A549 (cell line): ENCODE measurements at regions not wholly inside any gene's neighbourhood (a gene's known extent, or its start where the extent isn't known, plus 50 kb on each side); places are given as distances from the start of the nearest gene placed in this dataset.

Experiments
- ATAC-seq, 2 experiments: fragments of 200-7000 bp in 1 of 2; fragments of >200 bp in 1 of 2; cut with Nextera tagmentation in 1 of 2; cut with Tn5 transposase in 1 of 2; 3 replicates each; pipeline versions ENCODE4 v1.8.0 to v1.9.1; 2018 to 2020; ENCODE audit warnings: mild to moderate bottlenecking in 1 of 2, moderate library complexity in 1 of 2
- CTCF ChIA-PET: fragments of 300-600 bp; sonication (Branson Sonifier 250); formaldehyde crosslinking; extraction: SDS; loops from one replicate; lab custom pipeline; 2021; ENCODE audit warnings: antibody characterized with exemption, inconsistent platforms; lab: Yijun Ruan, JAX
- POLR2A ChIA-PET: fragments of 350-600 bp; formaldehyde crosslinking; extraction: SDS; loops from one replicate; lab custom pipeline; 2021; ENCODE audit warnings: antibody characterized with exemption, inconsistent platforms; lab: Yijun Ruan, JAX
- DNase-seq, 2 experiments: peaks; one replicate each; pipeline versions ENCODE4 v3.0.0 to v3.0.0-alpha.2; 2011 to 2016; ENCODE audit warnings: low read depth in 1 of 2, low spot score in 1 of 2
- FAIRE-seq: peaks from 2 replicates; lab custom pipeline; 2011; peaks lifted over from hg19 to GRCh38; lab: Jason Lieb, UNC
- H3K27ac ChIP-seq, 2 experiments: fragments of >200 bp; sonication (Bioruptor Twin); formaldehyde crosslinking; 3 replicates each; pipeline ENCODE4 v1.5.1; 2016 to 2017
- H3K4me1 ChIP-seq: fragments of >200 bp; sonication (Bioruptor Twin); formaldehyde crosslinking; 3 replicates; pipeline ENCODE4 v1.6.1; 2016
- H3K4me2 ChIP-seq: fragments of >200 bp; sonication (Bioruptor Twin); formaldehyde crosslinking; 3 replicates; pipeline ENCODE4 v1.6.1; 2016
- H3K4me3 ChIP-seq: fragments of >200 bp; sonication (Bioruptor Twin); formaldehyde crosslinking; 3 replicates; pipeline ENCODE4 v1.5.1; 2016
- H3K9me3 ChIP-seq: fragments of >200 bp; sonication (Bioruptor Twin); formaldehyde crosslinking; 3 replicates; pipeline ENCODE4 v1.6.1; 2016
- CEBPB ChIP-seq, 2 experiments: fragments of >200 bp in 1 of 2; sonication (Bioruptor Twin) in 1 of 2; formaldehyde crosslinking in 1 of 2; IDR thresholded peaks; 2 replicates each; pipeline ENCODE4 v1.6.1; 2012 to 2016
- E2F6 ChIP-seq: IDR thresholded peaks from 2 replicates; pipeline ENCODE4 v1.6.1; 2012; ENCODE audit warnings: low read depth, borderline replicate concordance
- EHF ChIP-seq: fragments of 250-450 bp; sonication (Bioruptor Pico); IDR thresholded peaks from 2 replicates; pipeline ENCODE4 v1.5.0; 2020; ENCODE audit warnings: mild to moderate bottlenecking
- EHMT2 ChIP-seq: fragments of 200-600 bp; sonication (generic); IDR thresholded peaks from 2 replicates; pipeline ENCODE4 v1.6.1; 2016; ENCODE audit warnings: antibody characterized with exemption, low read depth, mild to moderate bottlenecking, moderate library complexity
- EP300 ChIP-seq, 2 experiments: fragments of >200 bp; sonication (Bioruptor Twin); formaldehyde crosslinking; IDR thresholded peaks; 2 replicates in 1 of 2; 3 replicates in 1 of 2; pipeline ENCODE4 v1.6.1; 2016 to 2017
- FOSB ChIP-seq: fragments of 250-450 bp; sonication (Bioruptor Pico); IDR thresholded peaks from 2 replicates; pipeline ENCODE4 v1.5.0; 2020; ENCODE audit warnings: mild to moderate bottlenecking, moderate library complexity
- HDAC2 ChIP-seq: fragments of 200-600 bp; sonication (generic); IDR thresholded peaks from 2 replicates; pipeline ENCODE4 v1.6.1; 2016
- HES2 ChIP-seq: fragments of >200 bp; sonication (Bioruptor Twin); formaldehyde crosslinking; IDR thresholded peaks from 2 replicates; pipeline ENCODE4 v1.6.1; 2016
- HOXB13 ChIP-seq: fragments of 250-450 bp; sonication (Bioruptor Pico); IDR thresholded peaks from 2 replicates; pipeline ENCODE4 v1.5.0; 2020; ENCODE audit warnings: low read depth, mild to moderate bottlenecking, moderate library complexity
- JUN ChIP-seq, 2 experiments: fragments of >200 bp; sonication (Bioruptor Twin); formaldehyde crosslinking; IDR thresholded peaks; 2 replicates in 1 of 2; 3 replicates in 1 of 2; pipeline ENCODE4 v1.6.1; 2016 to 2017
- KDM1A ChIP-seq: fragments of 200-600 bp; sonication (generic); IDR thresholded peaks from 2 replicates; pipeline ENCODE4 v1.6.1; 2016; ENCODE audit warnings: low read depth, mild to moderate bottlenecking
- MAFK ChIP-seq: fragments of 450-650 bp; IDR thresholded peaks from 2 replicates; pipeline ENCODE4 v1.6.1; 2014; ENCODE audit not compliant: partially characterized antibody
- MAZ ChIP-seq: fragments of 150-350 bp; IDR thresholded peaks from 2 replicates; pipeline ENCODE4 v1.6.1; 2014; ENCODE audit warnings: antibody characterized with exemption, low read depth, low read length, borderline replicate concordance
- MYC ChIP-seq: IDR thresholded peaks from 2 replicates; pipeline ENCODE4 v1.6.1; 2012; ENCODE audit warnings: mild to moderate bottlenecking, inconsistent platforms, low read length, improper control_type of control experiment, borderline replicate concordance
- NFE2L2 ChIP-seq: fragments of 150-350 bp; conservative IDR thresholded peaks from 2 replicates; pipeline ENCODE4 v1.6.1; 2014; ENCODE audit warnings: low read length
- POLR2A ChIP-seq: IDR thresholded peaks from 2 replicates; pipeline ENCODE4 v1.6.1; 2012; ENCODE audit warnings: mild to moderate bottlenecking, low read length
- POLR2AphosphoS2 ChIP-seq: conservative IDR thresholded peaks from 2 replicates; pipeline ENCODE4 v1.6.1; 2012; ENCODE audit warnings: low read length, improper control_type of control experiment, inconsistent platforms
- RARB ChIP-seq: fragments of 250-450 bp; sonication (Bioruptor Pico); IDR thresholded peaks from 2 replicates; pipeline ENCODE4 v1.8.0; 2021; ENCODE audit warnings: mild to moderate bottlenecking, moderate library complexity
- RCOR1 ChIP-seq: fragments of 150-350 bp; IDR thresholded peaks from 2 replicates; pipeline ENCODE4 v1.6.1; 2014; ENCODE audit warnings: antibody characterized with exemption, low read length, low read depth
- SREBF2 ChIP-seq: fragments of 450-650 bp; IDR thresholded peaks from 2 replicates; pipeline ENCODE4 v1.6.1; 2014; ENCODE audit warnings: mild to moderate bottlenecking, moderate library complexity
- TP53 ChIP-seq: fragments of 250-450 bp; sonication (Bioruptor Pico); IDR thresholded peaks from 2 replicates; pipeline ENCODE4 v1.5.0; 2021; ENCODE audit warnings: mild to moderate bottlenecking, moderate library complexity
- USF2 ChIP-seq: fragments of 450-650 bp; IDR thresholded peaks from 2 replicates; pipeline ENCODE4 v1.6.1; 2014; ENCODE audit warnings: antibody characterized with exemption
- ZC3H11A ChIP-seq: fragments of 450-650 bp; IDR thresholded peaks from 2 replicates; pipeline ENCODE4 v1.6.1; 2014; ENCODE audit warnings: antibody characterized with exemption, mild to moderate bottlenecking
- ZFP36 ChIP-seq: fragments of 450-650 bp; IDR thresholded peaks from 2 replicates; pipeline ENCODE4 v1.6.1; 2014; ENCODE audit warnings: borderline replicate concordance; ENCODE audit not compliant: partially characterized antibody
- WGBS: methylation state at CpG from one replicate; pipeline ENCODE4 v1.1.6; 2017; ENCODE audit errors: missing lambda C conversion rate; 5-methylcytosine and 5-hydroxymethylcytosine counted together
- TF ChIP-seq, protein P1 (sequence below): IDR thresholded peaks from 2 replicates; pipeline ENCODE4 v1.6.1; 2012
- TF ChIP-seq, protein P2 (sequence below): fragments of 150-350 bp; IDR thresholded peaks from 2 replicates; pipeline ENCODE4 v1.6.1; 2014; ENCODE audit warnings: low read depth, mild to moderate bottlenecking, low read length

DNA sequence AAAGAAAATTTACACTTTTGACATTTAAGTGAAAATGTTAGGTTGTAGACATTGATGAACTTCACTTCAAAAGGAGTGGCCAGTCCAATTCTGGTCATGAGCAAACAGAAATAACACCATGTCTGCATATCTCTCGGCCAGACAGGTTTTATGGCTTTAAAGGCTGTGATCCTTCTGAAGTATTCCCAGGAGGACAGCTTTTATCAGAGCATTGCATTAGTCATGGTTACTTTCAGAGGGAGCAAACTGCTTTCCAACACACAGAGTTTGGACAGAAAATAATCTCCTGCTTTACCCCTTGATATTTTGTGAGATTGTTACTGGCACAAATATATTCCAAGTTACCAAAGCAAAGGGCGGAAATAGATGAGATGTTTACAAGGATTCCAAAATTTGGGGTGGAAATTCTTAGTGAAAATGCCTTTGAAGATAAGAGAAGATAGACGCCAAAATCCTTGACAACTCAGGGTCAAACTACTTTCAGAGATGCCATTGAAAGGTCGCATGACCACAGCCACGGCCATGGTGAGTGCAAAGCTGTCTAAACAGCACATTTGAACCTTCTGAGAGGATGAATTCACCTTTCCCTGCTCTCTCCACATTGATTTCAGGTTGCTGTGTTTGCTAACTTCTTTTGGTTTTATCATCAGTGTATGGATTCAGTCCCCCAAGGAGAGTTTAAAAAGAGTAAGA is 584.5 kb upstream of the SGCG start:
- no peak overlapping the region for H3K4me3 ChIP-seq
- no peaks in the 10 kb centered on the region for H3K9me3 ChIP-seq
- TF ChIP-seq HOXB13 (CRISPR knock-in tag) = no peak
- no peak for TF ChIP-seq FOSB (CRISPR knock-in tag)
- no peak for TF ChIP-seq USF2
- TF ChIP-seq KDM1A = no peak
- no peak for TF ChIP-seq SREBF2
- TF ChIP-seq, protein P1, sequence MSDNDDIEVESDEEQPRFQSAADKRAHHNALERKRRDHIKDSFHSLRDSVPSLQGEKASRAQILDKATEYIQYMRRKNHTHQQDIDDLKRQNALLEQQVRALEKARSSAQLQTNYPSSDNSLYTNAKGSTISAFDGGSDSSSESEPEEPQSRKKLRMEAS = no peak
- no peak for TF ChIP-seq MAZ
- TF ChIP-seq EP300 (IDR thresholded peaks at IDR 0.05) = no peak
- TF ChIP-seq RCOR1 = no peak
- no peak for TF ChIP-seq POLR2A
- no peak for TF ChIP-seq MYC
- ChIA-PET CTCF (no interaction called here), POLR2A (no interaction called here)
- 5% methylated on average over 5 of the region's 5 CpGs for whole genome bisulfite sequencing
- no peak for ATAC-seq
- H3K27ac ChIP-seq = no peak overlapping the region
- H3K4me2 ChIP-seq = no peak overlapping the region
- no peak for DNase-seq
- no peaks in the 10 kb centered on the region for H3K4me1 ChIP-seq
- FAIRE-seq = no peak

GRCh38 chr13:22599156-22599555 is 581.6 kb upstream of the SGCG start:
- ATAC-seq (no peak), DNase-seq (no peak), FAIRE-seq (no peak)
- no peak overlapping the region for H3K4me2 ChIP-seq
- TF ChIP-seq E2F6 = no peak
- TF ChIP-seq TP53 = no peak
- TF ChIP-seq ZFP36 = no peak
- no peak for TF ChIP-seq JUN (IDR thresholded peaks at IDR 0.05)
- TF ChIP-seq POLR2AphosphoS2 = no peak
- TF ChIP-seq HOXB13 (CRISPR knock-in tag) = no peak
- H3K4me1 ChIP-seq = no peaks in the 10 kb centered on the region
- H3K27ac ChIP-seq = no peak overlapping the region
- ChIA-PET CTCF (no interaction called here), POLR2A (no interaction called here)
- no peak overlapping the region for H3K4me3 ChIP-seq
- H3K9me3 ChIP-seq = no peaks in the 10 kb centered on the region

DNA sequence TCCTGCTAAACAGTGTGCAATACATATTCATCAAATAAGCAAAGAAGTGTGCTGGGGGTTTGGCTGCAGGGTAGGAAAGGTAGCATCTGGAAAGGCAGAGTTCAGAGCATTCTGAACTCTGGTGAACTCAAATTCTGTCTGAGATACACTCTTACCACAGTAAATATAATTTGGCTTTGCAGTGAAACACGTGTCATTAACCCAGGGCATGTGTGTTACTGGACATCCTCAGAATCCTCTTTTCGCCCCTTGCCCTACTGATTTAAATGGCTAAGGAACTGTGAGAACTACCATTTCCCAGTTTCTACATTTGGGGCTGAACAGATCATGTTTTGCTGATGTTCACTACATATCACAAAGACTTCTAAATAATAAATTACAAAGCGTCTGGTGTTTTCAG is 562.8 kb upstream of the SGCG start:
- H3K9me3 ChIP-seq = no peaks in the 10 kb centered on the region
- no peak for TF ChIP-seq CEBPB (IDR thresholded peaks at IDR 0.05)
- TF ChIP-seq EHF = no peak
- TF ChIP-seq HDAC2 = no peak
- no peak for TF ChIP-seq MAFK
- TF ChIP-seq RARB (CRISPR knock-in tag) = no peak
- TF ChIP-seq MAZ = no peak
- no peak for TF ChIP-seq JUN (IDR thresholded peaks at IDR 0.05)
- no peak for TF ChIP-seq HES2
- TF ChIP-seq, protein P2, sequence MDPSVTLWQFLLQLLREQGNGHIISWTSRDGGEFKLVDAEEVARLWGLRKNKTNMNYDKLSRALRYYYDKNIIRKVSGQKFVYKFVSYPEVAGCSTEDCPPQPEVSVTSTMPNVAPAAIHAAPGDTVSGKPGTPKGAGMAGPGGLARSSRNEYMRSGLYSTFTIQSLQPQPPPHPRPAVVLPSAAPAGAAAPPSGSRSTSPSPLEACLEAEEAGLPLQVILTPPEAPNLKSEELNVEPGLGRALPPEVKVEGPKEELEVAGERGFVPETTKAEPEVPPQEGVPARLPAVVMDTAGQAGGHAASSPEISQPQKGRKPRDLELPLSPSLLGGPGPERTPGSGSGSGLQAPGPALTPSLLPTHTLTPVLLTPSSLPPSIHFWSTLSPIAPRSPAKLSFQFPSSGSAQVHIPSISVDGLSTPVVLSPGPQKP = no peak
- TF ChIP-seq EHMT2 = no peak
- no peak for TF ChIP-seq HOXB13 (CRISPR knock-in tag)
- no peak for TF ChIP-seq ZC3H11A
- TF ChIP-seq NFE2L2 = no peak
- 16% methylated on average over 3 of the region's 3 CpGs for WGBS
- POLR2A ChIA-PET = no interaction called here
- no peak overlapping the region for H3K27ac ChIP-seq
- CTCF ChIA-PET = no interaction called here
- ATAC-seq (no peak), DNase-seq (no peak), FAIRE-seq (no peak)
- no peak overlapping the region for H3K4me3 ChIP-seq
- H3K4me2 ChIP-seq = no peak overlapping the region
- no peaks in the 10 kb centered on the region for H3K4me1 ChIP-seq
